ENCODE measurements at regions not wholly inside any gene's neighbourhood (a gene's known extent, or its start where the extent isn't known, plus 50 kb on each side); places are given as distances from the start of the nearest gene placed in this dataset.

DNA sequence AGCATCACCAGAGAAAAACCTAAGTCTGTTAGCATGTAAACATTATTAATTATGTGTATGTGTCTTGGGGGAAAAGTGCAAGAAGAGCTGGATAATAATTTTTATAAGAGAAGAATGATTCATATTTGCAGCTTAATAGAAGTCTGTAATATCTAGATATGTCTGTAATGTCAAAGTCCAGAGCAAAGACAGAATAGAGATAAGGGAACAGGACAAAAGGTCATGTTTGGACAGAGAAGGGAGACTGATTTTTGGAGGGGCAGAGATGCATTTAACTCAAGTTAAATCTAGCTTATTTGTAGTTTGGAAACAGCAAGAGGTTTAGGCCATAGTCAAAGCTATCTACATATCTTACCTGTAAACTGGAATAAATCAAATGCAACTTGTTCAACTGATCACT lies 61.2 kb downstream of the MAGED1 start:
- Histone ChIP-seq H3K36me3 (ENCODE audit: control insufficient read depth, insufficient read depth, low read length) (no peaks in the 10 kb centered on the region), H3K27me3 (ENCODE audit: control insufficient read depth, insufficient read depth, low read length) (no peaks in the 10 kb centered on the region), H3K4me3 (ENCODE audit: low read depth, low read length) (no peak overlapping the region)
- FAIRE-seq (no peak), DNase-seq (ENCODE audit: low read depth) (no peak)
- TF ChIP-seq, protein P1, sequence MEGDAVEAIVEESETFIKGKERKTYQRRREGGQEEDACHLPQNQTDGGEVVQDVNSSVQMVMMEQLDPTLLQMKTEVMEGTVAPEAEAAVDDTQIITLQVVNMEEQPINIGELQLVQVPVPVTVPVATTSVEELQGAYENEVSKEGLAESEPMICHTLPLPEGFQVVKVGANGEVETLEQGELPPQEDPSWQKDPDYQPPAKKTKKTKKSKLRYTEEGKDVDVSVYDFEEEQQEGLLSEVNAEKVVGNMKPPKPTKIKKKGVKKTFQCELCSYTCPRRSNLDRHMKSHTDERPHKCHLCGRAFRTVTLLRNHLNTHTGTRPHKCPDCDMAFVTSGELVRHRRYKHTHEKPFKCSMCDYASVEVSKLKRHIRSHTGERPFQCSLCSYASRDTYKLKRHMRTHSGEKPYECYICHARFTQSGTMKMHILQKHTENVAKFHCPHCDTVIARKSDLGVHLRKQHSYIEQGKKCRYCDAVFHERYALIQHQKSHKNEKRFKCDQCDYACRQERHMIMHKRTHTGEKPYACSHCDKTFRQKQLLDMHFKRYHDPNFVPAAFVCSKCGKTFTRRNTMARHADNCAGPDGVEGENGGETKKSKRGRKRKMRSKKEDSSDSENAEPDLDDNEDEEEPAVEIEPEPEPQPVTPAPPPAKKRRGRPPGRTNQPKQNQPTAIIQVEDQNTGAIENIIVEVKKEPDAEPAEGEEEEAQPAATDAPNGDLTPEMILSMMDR (IDR thresholded peaks at IDR 0.05; ENCODE audit: insufficient read depth, low read length, severe bottlenecking): no peak

DNA sequence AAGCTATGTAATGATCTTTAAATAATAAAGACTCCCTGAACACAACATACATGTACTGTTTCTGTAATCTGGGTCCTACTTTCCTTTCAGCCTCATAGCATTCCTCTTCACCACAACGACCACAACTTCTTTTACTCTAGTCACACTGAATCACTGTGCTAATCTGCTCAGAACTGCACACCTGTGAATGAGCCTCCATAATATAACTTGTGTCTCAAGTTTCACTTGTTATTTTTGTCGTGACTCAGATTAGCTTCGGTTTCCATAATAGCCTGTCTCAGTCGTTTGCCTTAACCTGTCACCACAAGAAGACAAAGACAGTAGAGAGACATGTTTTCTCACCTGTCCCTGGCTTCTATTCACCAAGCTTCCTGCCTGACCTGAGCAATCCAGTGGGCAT lies 61.8 kb downstream of the MAGED1 start:
- Histone ChIP-seq H3K4me3 (ENCODE audit: low read depth, low read length) (no peak overlapping the region), H3K27me3 (ENCODE audit: control insufficient read depth, insufficient read depth, low read length) (no peaks in the 10 kb centered on the region), H3K36me3 (ENCODE audit: control insufficient read depth, insufficient read depth, low read length) (no peaks in the 10 kb centered on the region)
- no peak for FAIRE-seq
- TF ChIP-seq, protein P1 (IDR thresholded peaks at IDR 0.05; ENCODE audit: insufficient read depth, low read length, severe bottlenecking): no peak
- peak; percentile 84 for DNase-seq (ENCODE audit: low read depth)

DNA sequence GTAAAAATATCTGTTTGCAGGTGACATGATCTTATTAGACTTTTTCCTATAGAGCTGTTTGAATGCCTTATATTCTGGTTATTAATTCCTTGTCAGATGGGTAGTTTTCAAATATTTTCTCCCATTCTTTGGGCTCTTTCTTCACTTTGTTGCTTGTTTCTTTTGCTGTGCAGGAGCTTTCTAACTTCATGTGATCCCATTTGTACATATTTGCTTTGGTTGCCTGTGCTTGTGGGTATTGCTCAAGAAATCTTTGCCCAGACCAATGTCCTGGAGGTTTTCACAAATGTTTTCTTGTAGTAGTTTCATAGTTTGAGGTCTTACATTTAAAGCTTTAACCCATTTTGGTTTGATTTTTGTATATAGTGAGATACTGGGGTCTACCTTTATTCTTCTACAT lies 63.0 kb downstream of the MAGED1 start:
- FAIRE-seq (no peak), DNase-seq (ENCODE audit: low read depth) (no peak)
- no peaks in the 10 kb centered on the region for H3K27me3 ChIP-seq (ENCODE audit: control insufficient read depth, insufficient read depth, low read length)
- H3K36me3 ChIP-seq (ENCODE audit: control insufficient read depth, insufficient read depth, low read length): no peaks in the 10 kb centered on the region
- no peak overlapping the region for H3K4me3 ChIP-seq (ENCODE audit: low read depth, low read length)
- TF ChIP-seq, protein P1 (IDR thresholded peaks at IDR 0.05; ENCODE audit: insufficient read depth, low read length, severe bottlenecking): no peak

DNA sequence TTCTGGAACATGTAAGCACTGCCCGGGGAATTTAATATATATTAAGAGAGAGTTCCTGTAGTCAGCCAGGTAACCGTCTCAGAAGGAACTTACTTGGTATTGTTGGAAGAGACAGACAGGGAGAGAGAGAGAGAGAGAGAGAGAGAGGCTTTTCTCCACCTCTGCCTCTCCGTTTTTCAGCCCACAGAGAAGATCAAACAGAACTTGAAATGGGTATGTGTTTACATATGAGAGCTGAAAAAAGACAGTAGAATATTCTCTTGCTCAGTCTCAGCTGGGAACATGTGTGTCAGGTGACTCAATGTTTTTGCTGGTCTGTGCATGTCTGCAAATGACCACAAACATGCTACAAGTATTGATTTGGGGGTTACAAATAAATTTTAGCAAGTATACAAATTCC lies 81.9 kb downstream of the MAGED1 start:
- H3K4me3 ChIP-seq (ENCODE audit: low read depth, low read length): no peak overlapping the region
- peak; percentile 1 for DNase-seq (ENCODE audit: low read depth)
- TF ChIP-seq, protein P1 (IDR thresholded peaks at IDR 0.05; ENCODE audit: insufficient read depth, low read length, severe bottlenecking): no peak
- H3K27me3 ChIP-seq (ENCODE audit: control insufficient read depth, insufficient read depth, low read length): no peaks in the 10 kb centered on the region
- FAIRE-seq: no peak
- no peaks in the 10 kb centered on the region for H3K36me3 ChIP-seq (ENCODE audit: control insufficient read depth, insufficient read depth, low read length)

DNA sequence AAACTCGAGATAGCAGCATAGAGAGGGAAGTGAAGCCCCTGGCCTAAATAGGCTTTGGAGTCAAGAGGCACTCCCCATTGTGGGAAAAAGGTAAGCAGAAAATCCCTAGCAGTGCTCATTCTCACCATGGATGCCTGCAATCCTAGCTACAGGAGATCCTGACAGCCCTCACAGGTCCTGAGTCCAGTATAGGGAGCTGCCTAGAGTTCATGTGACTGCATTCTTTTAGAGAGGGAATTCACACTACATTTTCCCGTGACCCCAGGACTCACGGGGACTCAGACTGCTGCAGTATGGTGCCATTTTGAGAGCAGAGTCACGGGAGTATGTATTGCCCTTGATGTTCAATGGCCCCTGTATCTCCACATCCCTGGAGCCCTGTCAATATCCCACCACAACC lies 82.4 kb downstream of the MAGED1 start:
- no peaks in the 10 kb centered on the region for H3K27me3 ChIP-seq (ENCODE audit: control insufficient read depth, insufficient read depth, low read length)
- DNase-seq (ENCODE audit: low read depth) (no peak), FAIRE-seq (no peak)
- H3K36me3 ChIP-seq (ENCODE audit: control insufficient read depth, insufficient read depth, low read length): no peaks in the 10 kb centered on the region
- H3K4me3 ChIP-seq (ENCODE audit: low read depth, low read length): no peak overlapping the region
- TF ChIP-seq, protein P1 (IDR thresholded peaks at IDR 0.05; ENCODE audit: insufficient read depth, low read length, severe bottlenecking): no peak

DNA sequence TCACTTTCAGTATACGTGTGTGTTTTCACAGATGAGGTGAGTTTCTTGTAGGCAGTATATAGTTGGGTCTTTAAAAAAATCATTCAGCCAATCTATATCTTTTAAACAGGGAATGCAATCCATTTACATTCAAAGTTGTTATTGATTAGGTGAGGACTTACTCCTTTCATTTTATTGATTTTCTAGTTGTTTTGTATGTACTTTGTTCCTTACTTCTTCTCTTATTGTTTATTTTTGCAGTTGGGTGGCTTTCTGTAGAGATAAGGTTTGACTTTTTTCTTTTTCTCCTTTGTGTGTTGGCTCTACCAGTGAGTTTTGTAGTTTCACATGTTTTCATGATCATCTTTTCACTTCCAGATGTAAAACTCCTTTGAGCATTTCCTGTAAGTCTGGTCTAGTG lies 83.1 kb downstream of the MAGED1 start:
- no peaks in the 10 kb centered on the region for H3K27me3 ChIP-seq (ENCODE audit: control insufficient read depth, insufficient read depth, low read length)
- H3K4me3 ChIP-seq (ENCODE audit: low read depth, low read length): no peak overlapping the region
- TF ChIP-seq, protein P1 (IDR thresholded peaks at IDR 0.05; ENCODE audit: insufficient read depth, low read length, severe bottlenecking): no peak
- no peak for DNase-seq (ENCODE audit: low read depth)
- no peak for FAIRE-seq
- H3K36me3 ChIP-seq (ENCODE audit: control insufficient read depth, insufficient read depth, low read length): no peaks in the 10 kb centered on the region

Data from bronchial epithelial cell (primary cell).